Vagina (tissue), 2 donors: ENCODE measurements at regions not wholly inside any gene's neighbourhood (a gene's known extent, or its start where the extent isn't known, plus 50 kb on each side); places are given as distances from the start of the nearest gene placed in this dataset.

Experiments
- POLR2A ChIP-seq, 2 donors: fragments of 450-650 bp; IDR thresholded peaks; one replicate each; pipeline ENCODE4 v1.6.1; 2017; ENCODE audit warnings: antibody characterized with exemption in 2 of 2, mild to moderate bottlenecking in 2 of 2, moderate library complexity in 2 of 2
- POLR2AphosphoS5 ChIP-seq, 2 donors: sonication (generic); formaldehyde crosslinking; IDR thresholded peaks; one replicate each; pipeline ENCODE4 v1.9.0; 2017; ENCODE audit warnings: antibody characterized with exemption in 2 of 2, mild to moderate bottlenecking in 2 of 2, low read depth in 1 of 2; ENCODE audit not compliant: insufficient read depth in 1 of 2
- TF ChIP-seq, protein P1 (sequence below), 3 experiments: fragments of 450-650 bp in 2 of 3; fragments of 200-600 bp in 1 of 3; sonication (generic) in 1 of 3; IDR thresholded peaks; one replicate each; pipeline ENCODE4 v1.5.1; 2017 to 2019; ENCODE audit warnings: antibody characterized with exemption in 3 of 3, mild to moderate bottlenecking in 2 of 3, moderate library complexity in 2 of 3

DNA sequence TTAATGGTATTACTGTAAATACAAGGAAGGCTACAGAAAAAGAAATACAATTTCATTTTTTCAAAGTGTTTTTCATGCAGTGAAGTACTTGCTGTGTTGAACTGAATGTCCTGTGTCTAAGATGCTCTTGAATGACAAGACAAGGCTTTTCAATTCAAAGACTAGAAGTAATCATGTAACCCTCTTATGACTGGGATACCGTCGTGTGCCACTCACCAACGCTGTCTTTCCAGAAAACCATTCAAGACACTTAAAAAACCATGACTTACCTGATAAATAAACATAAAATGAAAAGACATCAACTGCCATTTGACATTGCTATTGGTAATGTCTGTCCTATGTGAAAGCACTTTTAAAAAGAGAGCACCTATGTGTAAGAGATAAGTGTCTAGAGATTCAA lies 183.1 kb upstream of the DPP10 start:
- TF ChIP-seq, protein P1, sequence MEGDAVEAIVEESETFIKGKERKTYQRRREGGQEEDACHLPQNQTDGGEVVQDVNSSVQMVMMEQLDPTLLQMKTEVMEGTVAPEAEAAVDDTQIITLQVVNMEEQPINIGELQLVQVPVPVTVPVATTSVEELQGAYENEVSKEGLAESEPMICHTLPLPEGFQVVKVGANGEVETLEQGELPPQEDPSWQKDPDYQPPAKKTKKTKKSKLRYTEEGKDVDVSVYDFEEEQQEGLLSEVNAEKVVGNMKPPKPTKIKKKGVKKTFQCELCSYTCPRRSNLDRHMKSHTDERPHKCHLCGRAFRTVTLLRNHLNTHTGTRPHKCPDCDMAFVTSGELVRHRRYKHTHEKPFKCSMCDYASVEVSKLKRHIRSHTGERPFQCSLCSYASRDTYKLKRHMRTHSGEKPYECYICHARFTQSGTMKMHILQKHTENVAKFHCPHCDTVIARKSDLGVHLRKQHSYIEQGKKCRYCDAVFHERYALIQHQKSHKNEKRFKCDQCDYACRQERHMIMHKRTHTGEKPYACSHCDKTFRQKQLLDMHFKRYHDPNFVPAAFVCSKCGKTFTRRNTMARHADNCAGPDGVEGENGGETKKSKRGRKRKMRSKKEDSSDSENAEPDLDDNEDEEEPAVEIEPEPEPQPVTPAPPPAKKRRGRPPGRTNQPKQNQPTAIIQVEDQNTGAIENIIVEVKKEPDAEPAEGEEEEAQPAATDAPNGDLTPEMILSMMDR (IDR thresholded peaks at IDR 0.05) = no peak
- TF ChIP-seq POLR2A (IDR thresholded peaks at IDR 0.05) (no peak), POLR2AphosphoS5 (IDR thresholded peaks at IDR 0.05; ENCODE audit: insufficient read depth in 1 of 2, low read depth in 1 of 2) (no peak)
